Muscle of leg (tissue), 3 donors: ENCODE measurements at regions not wholly inside any gene's neighbourhood (a gene's known extent, or its start where the extent isn't known, plus 50 kb on each side); places are given as distances from the start of the nearest gene placed in this dataset.
A peak's percentile ranks its signal among the peaks of the same experiment; 100 is the strongest.

Source experiments
- DNase-seq: peaks from one replicate; pipeline ENCODE4 v3.0.0; 2013
- H3K27ac ChIP-seq: one replicate; pipeline ENCODE4 v1.5.1; 2013; ENCODE audit warnings: mild to moderate bottlenecking, low read length, control low read depth
- H3K27me3 ChIP-seq: one replicate; pipeline ENCODE4 v1.6.1; 2013; ENCODE audit warnings: low read length; ENCODE audit not compliant: control insufficient read depth, insufficient read depth
- H3K36me3 ChIP-seq: one replicate; pipeline ENCODE4 v1.6.1; 2013; ENCODE audit warnings: low read length; ENCODE audit not compliant: control insufficient read depth, insufficient read depth
- H3K4me1 ChIP-seq: one replicate; pipeline ENCODE4 v1.6.1; 2013; ENCODE audit warnings: low read length; ENCODE audit not compliant: control insufficient read depth, insufficient read depth
- H3K4me3 ChIP-seq: one replicate; pipeline ENCODE4 v1.5.1; 2013; ENCODE audit warnings: low read length, control low read depth
- H3K9me3 ChIP-seq: replicated peaks from 2 replicates; pipeline ENCODE4 v1.6.1; 2013; ENCODE audit warnings: low read depth, low read length; ENCODE audit not compliant: control insufficient read depth
- WGBS: methylation state at CpG from one replicate; pipeline ENCODE4 v1.1.5; 2013; ENCODE audit warnings: missing lambda C conversion rate; ENCODE audit not compliant: insufficient coverage; 5-methylcytosine and 5-hydroxymethylcytosine counted together

DNA sequence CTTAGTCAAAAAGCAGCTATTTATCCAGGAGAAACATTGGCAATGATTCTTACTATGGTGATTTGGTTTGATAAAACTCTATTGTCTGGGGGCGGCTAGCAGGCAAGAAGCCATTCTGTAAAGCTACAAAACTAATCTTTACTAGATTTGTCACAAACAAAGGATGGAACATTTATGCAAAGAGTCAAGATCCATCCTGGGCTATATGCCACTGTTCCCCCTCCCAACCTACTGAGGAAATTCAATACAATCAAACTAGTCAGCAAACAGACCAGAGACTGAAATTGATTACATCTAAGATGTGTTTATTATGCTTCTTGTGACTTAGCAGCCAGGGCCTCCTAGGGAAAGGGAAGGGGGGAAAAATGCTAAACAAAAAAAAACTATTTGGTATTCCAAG lies 397.6 kb downstream of the GPAM start:
- DNase-seq, result peak; percentile 34
- Histone ChIP-seq H3K36me3 (no peaks in the 10 kb centered on the region), H3K27me3 (no peaks in the 10 kb centered on the region), H3K27ac (no peak overlapping the region), H3K9me3 (no peaks in the 10 kb centered on the region), H3K4me3 (no peak overlapping the region), H3K4me1 (no peaks in the 10 kb centered on the region)
- WGBS, result no CpG with 5 or more reads among the region's 1 CpG

DNA sequence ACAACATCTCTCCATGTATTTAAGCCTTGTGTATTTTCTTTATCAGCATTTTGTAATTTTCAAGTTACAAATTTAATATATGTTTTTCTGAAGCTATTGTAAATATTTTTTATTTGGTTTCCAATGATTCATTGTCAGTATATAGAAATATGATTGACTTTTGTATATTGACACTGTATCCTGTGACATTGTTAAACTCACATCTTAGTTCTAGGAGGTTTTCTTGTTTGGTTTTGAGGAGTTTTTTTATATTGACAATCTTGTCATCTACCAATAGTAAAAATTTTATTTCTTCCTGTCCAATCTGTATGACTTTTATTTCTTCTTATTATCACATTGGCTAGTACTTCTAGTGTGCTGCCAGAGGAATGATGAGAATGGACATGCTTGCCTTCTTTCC lies 393.7 kb downstream of the GPAM start:
- no peaks in the 10 kb centered on the region for H3K4me1 ChIP-seq
- H3K27ac ChIP-seq, result no peak overlapping the region
- DNase-seq, result no peak
- no peaks in the 10 kb centered on the region for H3K9me3 ChIP-seq
- H3K36me3 ChIP-seq, result no peaks in the 10 kb centered on the region
- H3K27me3 ChIP-seq, result no peaks in the 10 kb centered on the region
- no peak overlapping the region for H3K4me3 ChIP-seq

DNA sequence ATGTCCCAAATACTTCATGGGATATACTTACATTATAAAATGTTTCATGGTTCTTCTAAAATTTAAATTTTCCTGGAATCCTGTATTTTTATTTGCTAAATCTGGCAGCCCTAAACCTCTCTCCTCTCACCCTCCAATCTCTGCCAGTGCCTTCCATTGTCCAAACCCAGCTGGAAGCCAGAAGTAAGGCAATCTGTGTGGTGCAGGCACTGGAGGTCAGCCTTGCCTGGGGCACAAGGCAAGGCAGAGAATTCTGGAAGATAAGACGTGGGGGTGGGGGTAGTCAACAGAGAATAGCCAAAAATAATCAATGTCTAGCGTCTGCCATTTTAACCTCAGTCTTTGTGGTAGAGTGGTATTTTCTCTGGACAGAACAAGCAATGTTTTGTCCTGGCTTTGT lies 381.7 kb downstream of the GPAM start:
- Histone ChIP-seq H3K4me3 (no peak overlapping the region), H3K4me1 (no peaks in the 10 kb centered on the region), H3K27me3 (no peaks in the 10 kb centered on the region), H3K27ac (no peak overlapping the region), H3K36me3 (no peaks in the 10 kb centered on the region), H3K9me3 (no peaks in the 10 kb centered on the region)
- WGBS, result no CpG with 5 or more reads among the region's 2 CpGs
- no peak for DNase-seq

DNA sequence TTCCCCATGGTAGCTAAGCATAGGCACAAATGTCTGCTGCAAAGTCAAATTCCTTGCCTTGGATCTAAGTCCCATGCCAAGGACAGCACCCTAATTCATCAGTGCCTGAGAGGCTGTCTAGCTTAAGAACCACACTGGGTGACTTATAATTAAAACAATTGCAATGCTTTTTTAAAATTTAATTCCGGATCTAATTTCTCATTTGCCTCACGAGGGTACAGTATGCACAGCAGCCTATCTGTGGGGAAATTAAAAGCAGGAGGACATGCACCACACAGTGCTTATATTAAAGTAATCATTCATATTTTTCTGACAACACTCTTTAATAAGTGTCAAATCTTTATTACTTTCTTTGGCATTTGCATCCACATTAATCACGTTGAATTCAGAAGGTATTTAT lies 378.8 kb downstream of the GPAM start:
- H3K36me3 ChIP-seq, result no peaks in the 10 kb centered on the region
- WGBS, result no CpG with 5 or more reads among the region's 3 CpGs

DNA sequence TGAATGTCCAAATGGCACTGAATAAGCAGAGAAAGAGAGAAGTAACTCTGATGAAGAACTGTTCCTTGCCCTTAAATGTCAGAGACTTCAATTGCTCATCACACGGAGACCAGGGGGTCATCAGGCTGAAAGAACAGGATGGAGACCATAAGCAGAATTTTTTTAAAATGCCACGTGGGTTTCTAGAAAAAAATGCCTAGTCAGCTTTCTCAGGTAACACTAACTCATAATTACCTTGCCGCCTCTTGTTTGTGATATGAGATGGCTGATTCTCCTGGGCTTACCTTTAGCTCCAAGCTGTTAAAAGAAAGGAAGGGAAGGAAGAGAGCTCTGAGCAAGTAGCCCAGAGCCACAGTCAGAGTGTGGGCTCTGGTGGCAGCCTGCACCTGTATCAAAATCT lies 372.0 kb downstream of the GPAM start:
- DNase-seq, result no peak
- Histone ChIP-seq H3K4me1 (no peaks in the 10 kb centered on the region), H3K27me3 (no peaks in the 10 kb centered on the region), H3K4me3 (no peak overlapping the region), H3K27ac (no peak overlapping the region), H3K9me3 (no peaks in the 10 kb centered on the region), H3K36me3 (no peaks in the 10 kb centered on the region)
- WGBS, result no CpG with 5 or more reads among the region's 3 CpGs

More for the DNA sequence above, 378.8 kb downstream of the GPAM start:
- Histone ChIP-seq H3K4me1 (no peaks in the 10 kb centered on the region), H3K4me3 (no peak overlapping the region), H3K27ac (no peak overlapping the region), H3K9me3 (no peaks in the 10 kb centered on the region), H3K27me3 (no peaks in the 10 kb centered on the region)
- DNase-seq, result no peak

DNA sequence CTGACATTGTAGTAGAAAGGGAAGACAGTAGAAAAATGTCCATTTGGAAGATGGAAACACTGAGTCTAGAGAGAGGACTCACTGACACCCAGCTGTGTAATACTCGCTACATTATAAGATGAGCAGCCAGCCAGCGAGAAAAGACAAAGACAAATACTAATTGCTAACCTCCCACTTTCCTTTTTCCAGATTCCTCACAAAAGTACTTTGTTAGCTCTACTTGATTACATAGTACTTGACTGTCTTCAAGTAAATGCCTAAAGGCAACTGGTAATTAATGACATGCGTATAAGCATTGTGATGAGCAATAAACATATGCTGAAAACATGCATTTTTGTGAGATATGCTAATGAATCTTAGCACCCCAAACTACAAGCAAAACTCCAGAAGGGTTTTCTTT lies 363.1 kb downstream of the GPAM start:
- WGBS, result no CpG with 5 or more reads among the region's 3 CpGs
- no peaks in the 10 kb centered on the region for H3K9me3 ChIP-seq
- no peaks in the 10 kb centered on the region for H3K36me3 ChIP-seq
- no peaks in the 10 kb centered on the region for H3K4me1 ChIP-seq
- no peak for DNase-seq
- no peak overlapping the region for H3K27ac ChIP-seq
- no peak overlapping the region for H3K4me3 ChIP-seq
- H3K27me3 ChIP-seq, result no peaks in the 10 kb centered on the region

- H3K4me3 ChIP-seq, result no peak overlapping the region
- H3K9me3 ChIP-seq, result no peaks in the 10 kb centered on the region
- H3K27ac ChIP-seq, result no peak overlapping the region
- no peaks in the 10 kb centered on the region for H3K27me3 ChIP-seq
- DNase-seq, result peak; percentile 72
- H3K4me1 ChIP-seq, result no peaks in the 10 kb centered on the region
- WGBS, result 31% methylated on average over 1 of the region's 2 CpGs
- H3K36me3 ChIP-seq, result no peaks in the 10 kb centered on the region
Measured at GRCh38 chr10:111821871-111822270, 361.7 kb downstream of the GPAM start.

DNA sequence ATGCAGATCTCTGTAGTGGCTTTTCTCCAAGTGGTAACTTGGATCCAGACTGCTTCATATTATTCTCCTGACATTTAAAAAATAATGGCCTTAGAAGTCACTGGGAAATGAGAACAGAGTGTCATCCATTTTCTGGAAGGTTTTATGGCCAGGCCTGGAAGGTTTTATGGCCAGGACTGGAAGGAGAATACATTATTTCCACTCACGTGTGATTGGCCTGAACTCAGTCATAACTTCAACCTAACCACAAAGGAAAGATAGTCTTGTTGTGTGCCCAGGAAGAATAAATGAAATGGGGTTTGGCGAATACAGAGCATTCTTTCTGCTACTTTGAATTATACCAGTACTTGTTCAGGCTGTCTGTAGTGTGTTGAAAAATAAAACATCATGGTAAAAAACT lies 360.9 kb downstream of the GPAM start:
- H3K4me1 ChIP-seq, result no peaks in the 10 kb centered on the region
- no peaks in the 10 kb centered on the region for H3K36me3 ChIP-seq
- H3K27me3 ChIP-seq, result no peaks in the 10 kb centered on the region
- H3K27ac ChIP-seq, result no peak overlapping the region
- DNase-seq, result no peak
- WGBS, result no CpG with 5 or more reads among the region's 2 CpGs
- H3K4me3 ChIP-seq, result no peak overlapping the region
- no peaks in the 10 kb centered on the region for H3K9me3 ChIP-seq

- no peaks in the 10 kb centered on the region for H3K4me1 ChIP-seq
- 7% methylated on average over 2 of the region's 5 CpGs for WGBS
- DNase-seq, result peak; percentile 17
- H3K27me3 ChIP-seq, result no peaks in the 10 kb centered on the region
- H3K27ac ChIP-seq, result no peak overlapping the region
- H3K36me3 ChIP-seq, result no peaks in the 10 kb centered on the region
- H3K9me3 ChIP-seq, result no peaks in the 10 kb centered on the region
- H3K4me3 ChIP-seq, result no peak overlapping the region
Measured at GRCh38 chr10:111824128-111824527, 359.4 kb downstream of the GPAM start.

DNA sequence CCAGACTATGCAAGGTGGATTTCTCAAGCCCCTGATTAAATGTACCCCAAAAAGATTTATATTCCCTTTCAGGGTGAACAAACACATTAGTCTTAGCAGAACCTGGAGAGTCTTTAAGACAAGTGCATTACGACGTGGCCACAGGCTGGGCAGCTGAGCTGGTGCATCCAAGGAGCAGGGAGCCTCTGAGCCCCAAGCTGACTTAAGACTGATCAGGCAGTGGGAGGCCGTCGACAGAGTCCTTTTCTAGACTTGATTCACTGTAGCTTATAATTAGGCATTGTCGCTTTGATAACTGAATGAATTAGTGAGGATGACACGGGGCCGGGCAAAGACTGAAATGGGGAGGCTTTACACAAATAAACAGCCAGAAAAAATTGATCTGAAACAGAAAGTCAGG lies 353.2 kb downstream of the GPAM start:
- no peaks in the 10 kb centered on the region for H3K27me3 ChIP-seq
- H3K4me3 ChIP-seq, result no peak overlapping the region
- H3K36me3 ChIP-seq, result no peaks in the 10 kb centered on the region
- H3K9me3 ChIP-seq, result no peaks in the 10 kb centered on the region
- H3K4me1 ChIP-seq, result peaks cover 4% of the 10 kb centered on the region
- no peak for DNase-seq
- no peak overlapping the region for H3K27ac ChIP-seq
- WGBS, result 43% methylated on average over 4 of the region's 7 CpGs

DNA sequence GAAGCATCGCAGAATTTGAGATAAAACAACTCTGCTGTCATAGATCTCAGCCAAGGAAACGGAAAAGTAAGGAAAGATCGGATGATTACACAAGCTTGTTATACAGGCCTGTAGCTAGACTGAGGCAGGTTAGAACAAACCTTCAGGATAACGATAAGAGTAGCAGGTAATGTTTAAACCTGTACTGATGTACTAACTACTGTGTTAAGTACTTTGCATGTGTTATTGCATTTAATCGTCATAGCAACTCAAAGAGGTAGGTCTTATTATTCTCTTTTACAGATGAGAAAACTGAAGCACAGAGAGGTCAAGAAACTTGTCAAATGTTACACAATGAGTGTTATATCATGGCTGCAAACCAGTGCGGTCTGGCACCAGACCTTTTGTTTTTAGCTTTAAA lies 352.5 kb downstream of the GPAM start:
- Histone ChIP-seq H3K4me3 (no peak overlapping the region), H3K27me3 (no peaks in the 10 kb centered on the region), H3K4me1 (peaks cover 11% of the 10 kb centered on the region), H3K27ac (no peak overlapping the region), H3K36me3 (no peaks in the 10 kb centered on the region), H3K9me3 (no peaks in the 10 kb centered on the region)
- DNase-seq, result peak; percentile 17
- 80% methylated on average over 2 of the region's 6 CpGs for WGBS
